HG03159 (cell line): ENCODE measurements at regions not wholly inside any gene's neighbourhood (a gene's known extent, or its start where the extent isn't known, plus 50 kb on each side); places are given as distances from the start of the nearest gene placed in this dataset.

ENCODE experiments used
- ATAC-seq: cut with Tn5 transposase; IDR thresholded peaks from one replicate; pipeline ENCODE4 v1.9.1; 2021; ENCODE audit warnings: mild to moderate bottlenecking, moderate library complexity; ENCODE audit not compliant: unreplicated experiment

DNA sequence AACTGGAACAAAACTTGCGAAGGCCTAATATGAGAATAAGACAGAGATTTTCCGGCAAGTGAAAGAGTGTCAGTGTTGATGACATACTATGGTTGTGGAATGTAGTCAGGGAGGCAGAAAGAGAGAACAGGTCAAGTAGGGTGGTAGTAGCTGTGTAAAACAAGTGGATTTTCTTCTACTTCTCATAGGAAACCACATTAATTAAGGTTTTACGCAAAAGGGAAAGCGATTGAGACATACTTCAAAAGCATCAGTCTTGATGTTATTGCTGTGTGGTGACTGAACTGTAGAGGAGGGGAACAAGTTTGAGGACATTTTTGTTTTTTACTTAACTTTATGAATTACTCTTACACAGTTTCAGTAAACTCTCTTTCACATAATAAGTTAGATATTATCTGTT lies 186.0 kb upstream of the CNTN5 start:
- no peak for ATAC-seq

DNA sequence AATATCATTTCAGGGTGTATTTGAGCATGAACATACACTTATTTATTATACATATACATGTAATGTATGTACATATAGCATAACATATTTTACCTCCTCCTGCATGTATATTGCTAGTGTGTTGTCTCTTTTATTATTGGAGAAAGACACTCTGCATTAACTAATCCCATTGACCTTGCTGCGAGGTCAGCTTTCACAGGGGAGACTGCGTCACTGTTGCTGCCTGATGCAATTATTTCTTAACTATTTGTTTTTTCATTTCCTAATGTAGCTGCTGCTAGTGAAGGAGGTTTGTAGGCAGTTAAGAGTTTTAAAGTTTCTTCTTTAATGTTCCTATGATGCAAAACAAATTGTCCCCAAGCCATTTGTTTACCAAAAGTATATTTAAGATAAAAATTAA lies 185.4 kb upstream of the CNTN5 start:
- no peak for ATAC-seq

DNA sequence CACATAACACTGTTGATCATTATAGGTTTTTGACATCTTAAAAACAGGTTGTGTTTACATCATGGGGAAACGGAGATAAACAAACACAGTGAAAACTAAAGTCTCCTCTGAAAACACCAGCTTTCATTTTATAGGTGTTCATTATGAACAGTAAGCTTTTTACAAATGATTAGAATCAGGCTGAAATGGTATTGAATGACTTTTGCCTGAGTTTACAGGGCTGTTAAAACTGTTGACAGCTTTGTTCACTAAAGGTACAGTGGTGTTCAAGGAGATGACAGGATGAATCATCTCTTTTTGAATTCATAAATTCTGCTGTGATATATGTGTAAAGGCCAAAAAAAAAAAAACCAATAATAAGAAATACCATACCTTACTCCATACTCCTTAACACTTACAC lies 184.6 kb upstream of the CNTN5 start:
- no peak for ATAC-seq

DNA sequence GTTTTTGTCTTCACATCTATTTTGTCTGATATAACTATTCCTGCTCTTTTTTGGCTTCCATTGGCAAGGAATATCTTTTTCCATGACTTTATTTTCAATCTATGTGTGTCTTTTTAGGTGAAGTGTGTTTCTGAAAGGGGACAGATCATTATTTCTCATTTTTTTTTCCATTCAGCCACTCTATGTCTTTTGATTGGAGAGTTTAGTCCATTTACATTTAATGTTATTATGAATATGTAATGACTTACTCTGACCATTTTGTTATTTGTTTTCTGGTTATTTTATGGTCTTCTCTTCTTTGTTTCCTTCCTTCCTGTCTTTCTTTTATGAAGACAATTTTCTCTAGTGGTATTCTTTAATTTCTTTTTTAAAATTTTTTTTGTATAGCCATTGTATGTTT lies 178.6 kb upstream of the CNTN5 start:
- ATAC-seq = no peak

DNA sequence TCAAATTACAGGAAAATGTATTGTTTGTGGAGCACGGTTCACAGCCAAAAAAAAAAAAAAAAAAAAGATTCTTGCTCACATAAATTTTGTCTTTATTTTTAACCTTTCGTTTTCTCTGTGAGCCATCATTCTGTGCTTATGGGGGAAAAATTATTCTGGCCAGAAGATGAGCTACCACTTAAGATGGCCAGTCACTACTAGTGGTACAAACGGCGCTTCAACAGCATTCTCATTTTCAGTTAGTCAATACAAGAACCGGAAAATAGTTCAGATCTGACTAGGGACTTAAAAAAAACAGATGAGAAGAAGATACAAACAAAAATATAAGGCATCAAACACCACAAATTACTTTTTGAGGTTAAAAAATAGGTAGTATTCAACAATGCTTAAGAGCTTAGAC lies 158.6 kb upstream of the CNTN5 start:
- no peak for ATAC-seq

DNA sequence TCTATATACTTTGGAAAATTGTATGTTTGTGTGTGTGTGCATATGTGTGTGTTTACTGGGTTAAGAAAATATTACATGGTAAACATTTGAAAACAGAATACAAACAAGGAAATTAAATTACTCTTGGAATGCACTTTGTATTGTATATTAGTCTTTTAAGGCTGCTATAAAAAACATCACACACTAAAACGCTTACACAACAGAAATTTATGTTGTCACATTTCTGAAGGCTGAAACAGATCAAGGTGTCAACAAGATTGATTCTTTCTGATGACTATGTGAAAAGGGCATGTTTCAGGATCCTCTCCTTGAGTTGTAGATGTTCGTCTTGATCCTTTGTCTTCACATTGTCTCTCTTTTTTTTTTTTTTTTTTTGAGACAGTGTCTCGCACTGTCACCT lies 149.1 kb upstream of the CNTN5 start:
- no peak for ATAC-seq

DNA sequence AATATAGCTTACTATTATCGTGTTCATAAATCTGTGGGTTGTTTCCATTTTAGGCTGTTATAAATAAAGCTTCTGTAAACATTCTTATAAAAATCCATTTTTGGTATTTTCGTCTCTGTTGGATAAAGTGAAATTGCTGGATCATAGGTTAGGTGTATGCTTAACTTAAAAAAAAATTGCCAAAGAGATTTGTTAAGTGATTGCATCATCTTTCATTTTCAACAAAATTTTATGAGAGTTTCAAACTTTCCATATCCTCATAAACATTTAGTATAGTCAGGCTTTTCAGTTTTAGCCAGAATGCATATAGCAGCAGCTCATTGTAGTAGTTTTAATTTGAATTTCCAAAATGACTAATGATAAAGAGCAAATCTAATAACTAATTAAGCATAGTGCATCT lies 146.7 kb upstream of the CNTN5 start:
- ATAC-seq = no peak

DNA sequence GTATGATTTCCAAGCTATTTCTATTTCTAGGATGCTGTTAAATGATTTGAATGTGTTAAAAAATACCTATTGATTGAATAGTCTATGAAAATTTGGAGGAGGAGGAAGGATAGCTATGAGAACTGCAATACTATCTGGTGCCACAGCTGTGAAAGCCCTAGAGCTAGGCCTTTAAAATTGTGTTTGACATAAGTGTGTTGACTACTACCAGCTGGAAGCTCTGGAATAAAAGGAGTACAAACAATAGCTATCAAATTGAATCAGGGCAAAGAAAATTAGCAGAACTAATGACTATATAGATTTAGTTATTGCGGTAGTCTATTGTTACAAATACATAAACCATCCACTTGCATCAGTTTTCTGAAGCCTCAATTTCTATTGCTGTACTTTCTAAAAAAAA lies 124.8 kb upstream of the CNTN5 start:
- no peak for ATAC-seq

DNA sequence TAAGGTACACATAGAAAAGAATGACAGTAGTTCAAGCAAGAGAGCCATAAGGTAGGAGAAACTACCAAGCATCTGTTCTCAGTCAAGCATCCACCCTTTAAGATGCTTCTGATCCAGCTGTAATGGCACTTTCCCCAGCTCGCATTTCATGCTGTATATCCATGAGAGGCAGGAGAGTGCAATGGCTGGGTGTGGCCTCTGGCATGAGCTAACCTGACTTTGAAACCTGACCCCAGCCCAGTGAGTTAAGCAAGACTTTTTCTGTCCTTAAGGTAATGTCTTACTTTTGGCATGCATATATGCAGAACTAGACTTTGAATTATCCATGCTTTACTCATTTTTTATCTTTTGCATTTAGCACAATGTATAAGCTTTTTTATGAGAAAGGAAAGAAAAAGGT lies 79.8 kb upstream of the CNTN5 start:
- no peak for ATAC-seq

DNA sequence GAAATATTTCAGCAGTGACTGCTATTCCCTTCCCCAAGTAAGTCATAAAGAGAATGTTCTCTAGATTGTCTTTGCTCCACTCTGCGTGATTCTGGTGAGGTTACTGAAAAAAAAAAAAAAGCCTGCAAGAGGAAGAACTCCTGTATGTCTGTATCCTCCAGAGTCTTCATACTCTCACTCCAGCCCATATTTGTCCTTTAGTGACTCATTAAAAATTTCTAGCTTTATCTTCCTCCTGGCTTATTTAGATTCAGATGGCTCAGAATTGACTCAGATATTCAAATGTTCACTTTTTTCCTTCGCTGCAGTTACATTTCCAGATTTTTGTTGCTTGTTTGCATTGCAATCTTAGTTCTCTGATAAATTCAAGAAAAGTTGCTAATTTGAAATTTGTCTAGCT lies 76.3 kb upstream of the CNTN5 start:
- ATAC-seq = no peak

DNA sequence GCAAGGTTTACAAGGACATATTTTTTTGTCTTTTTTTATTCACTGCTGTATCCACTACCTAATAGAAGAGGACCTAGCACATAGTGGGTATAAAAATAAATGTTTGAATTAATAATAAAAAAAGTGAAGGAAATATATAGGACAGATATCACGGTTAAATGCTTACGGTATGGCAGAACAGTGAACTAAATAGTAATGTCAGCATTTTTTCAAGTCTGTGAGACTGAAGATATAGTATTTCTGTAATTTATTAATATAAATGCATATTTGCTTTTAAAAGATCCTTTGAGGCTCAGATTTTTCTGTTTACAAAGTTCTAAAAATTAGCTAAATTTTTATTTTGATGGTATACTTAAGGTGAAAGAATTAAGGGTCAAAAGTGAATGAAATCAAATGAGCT lies 68.6 kb upstream of the CNTN5 start:
- ATAC-seq = no peak

DNA sequence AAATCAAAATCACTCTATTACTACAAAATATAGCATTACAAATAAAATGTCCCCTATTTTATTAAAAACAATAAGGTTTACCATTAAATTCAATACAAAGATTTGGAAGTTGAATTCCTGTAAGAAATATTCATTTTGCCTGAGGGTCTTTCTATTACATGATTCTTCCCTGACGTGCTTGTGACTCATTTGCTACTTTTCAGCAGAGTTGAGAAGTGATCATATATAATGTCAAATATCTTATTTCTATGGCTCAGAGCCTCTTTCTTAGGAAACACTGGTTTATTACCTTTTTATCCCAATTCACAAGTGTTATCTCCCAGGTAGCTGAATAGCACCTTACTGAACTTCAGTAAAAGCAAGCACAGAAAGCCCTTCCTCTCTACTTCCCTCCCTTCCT lies 65.2 kb upstream of the CNTN5 start:
- no peak for ATAC-seq

DNA sequence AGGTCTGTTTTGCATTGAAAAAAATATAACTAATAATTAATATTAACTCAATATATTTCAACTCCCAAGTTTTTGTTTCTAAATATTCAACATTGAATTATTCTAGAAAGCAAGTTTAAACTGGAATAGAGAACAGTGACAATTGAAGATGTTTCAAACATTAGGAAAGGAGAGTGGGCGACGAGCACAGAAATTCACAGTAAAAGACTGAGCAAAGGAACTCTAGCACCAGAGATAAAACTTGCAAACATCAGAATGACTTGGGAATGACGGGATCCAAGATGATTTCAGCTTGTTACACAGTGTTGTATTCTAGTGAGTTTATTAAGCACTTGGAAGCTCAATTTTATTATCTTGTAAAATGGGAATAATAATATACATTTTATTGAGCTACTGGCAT lies 56.6 kb upstream of the CNTN5 start:
- ATAC-seq = no peak

DNA sequence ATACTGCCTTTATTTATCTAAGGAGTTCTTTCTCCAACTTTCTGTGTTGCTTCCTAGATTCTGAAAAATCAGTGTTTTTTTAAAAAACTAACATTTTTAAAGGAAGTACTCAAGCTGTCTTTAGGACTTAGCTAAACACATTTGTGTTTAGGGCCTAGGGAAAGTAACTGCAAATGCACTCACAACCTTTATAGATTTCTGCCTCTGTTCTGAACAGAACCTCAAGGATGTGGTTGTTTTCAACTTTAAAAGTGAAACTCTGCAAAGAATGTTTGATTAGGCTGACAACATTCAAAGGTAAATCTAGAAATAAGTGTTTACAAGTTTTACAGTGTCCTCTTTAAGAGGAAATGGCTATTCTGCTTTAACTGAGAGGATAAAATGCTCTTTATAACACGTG lies 55.4 kb upstream of the CNTN5 start:
- ATAC-seq = no peak

DNA sequence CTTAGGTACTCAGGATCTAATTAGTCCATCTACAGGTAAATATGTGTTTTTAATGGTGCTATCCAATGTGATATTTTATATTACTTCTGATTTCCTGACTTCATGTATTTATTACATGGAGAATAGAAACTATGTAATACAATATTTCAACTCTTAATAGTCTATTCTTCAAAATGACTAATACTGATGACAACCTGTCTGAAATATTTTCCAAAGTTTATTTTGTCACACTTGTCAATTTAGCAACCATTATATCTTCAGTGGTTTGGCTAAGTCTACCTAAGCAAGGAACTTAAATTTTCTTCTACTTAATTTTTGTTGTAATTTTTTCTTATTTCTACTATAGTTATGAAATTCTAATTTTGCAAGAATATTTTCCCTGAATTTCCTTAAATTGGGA lies 55.0 kb upstream of the CNTN5 start:
- no peak for ATAC-seq

DNA sequence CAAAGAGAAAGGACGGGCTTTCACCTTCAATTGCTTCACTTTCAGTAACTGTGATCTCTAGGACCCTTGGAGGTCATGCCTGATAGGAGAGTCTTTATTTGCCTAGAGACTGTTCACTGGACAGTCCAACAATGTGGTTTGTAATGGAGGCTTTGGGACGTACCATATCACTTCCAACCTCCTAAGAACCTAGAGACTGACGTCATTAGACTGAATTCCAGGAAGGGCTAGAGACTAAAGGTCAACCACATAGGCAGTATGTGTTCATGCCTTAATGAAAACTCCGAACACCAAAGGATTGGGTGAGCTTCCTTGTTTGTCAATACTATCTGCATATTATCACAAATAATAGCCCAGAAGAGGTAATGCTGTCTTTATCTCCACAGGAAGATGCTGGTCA lies 53.7 kb upstream of the CNTN5 start:
- ATAC-seq = no peak
